HG03342 (cell line): ENCODE measurements at regions not wholly inside any gene's neighbourhood (a gene's known extent, or its start where the extent isn't known, plus 50 kb on each side); places are given as distances from the start of the nearest gene placed in this dataset.

Experiments
- ATAC-seq: cut with Tn5 transposase; IDR thresholded peaks from one replicate; pipeline ENCODE4 v1.9.1; 2021; ENCODE audit warnings: mild to moderate bottlenecking, moderate library complexity; ENCODE audit not compliant: unreplicated experiment

DNA sequence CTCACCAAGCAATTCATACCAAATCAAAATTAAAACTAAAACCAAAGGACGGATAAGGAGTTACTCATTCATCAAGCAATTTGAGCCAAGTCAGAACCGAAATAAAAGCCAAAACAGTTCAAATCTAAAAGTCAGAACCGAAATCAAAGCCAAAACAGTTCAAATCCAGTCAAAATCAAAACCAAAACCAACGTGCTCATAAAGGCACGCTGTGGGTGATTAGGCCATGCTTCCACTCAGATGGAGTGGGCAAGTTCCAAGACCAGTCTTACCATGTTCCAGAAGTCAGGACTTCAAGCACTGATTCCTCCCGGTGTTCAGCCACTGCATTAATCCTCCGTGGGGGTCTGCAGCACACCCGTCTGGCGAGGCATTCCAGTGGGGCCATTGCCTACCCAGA lies 409.3 kb downstream of the TGFB2 start:
- no peak for ATAC-seq

DNA sequence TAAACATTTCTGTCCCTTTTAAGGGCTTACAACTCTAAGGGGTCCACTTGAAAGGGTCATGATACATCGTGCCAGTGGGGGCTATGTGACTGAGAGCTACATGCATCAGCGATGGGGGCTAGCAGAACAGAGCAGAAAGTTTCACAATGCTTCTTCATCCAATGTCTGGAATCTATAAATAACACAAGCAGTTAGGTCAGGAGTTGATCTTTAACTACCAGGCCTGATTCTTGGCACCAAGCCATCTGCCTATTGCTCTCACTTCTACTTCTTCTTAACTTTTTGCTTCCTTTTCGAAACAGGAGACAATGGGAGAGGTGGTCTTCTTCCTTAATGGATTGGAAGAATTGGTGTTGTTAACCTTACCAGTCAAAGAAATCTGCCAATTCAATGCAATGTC lies 410.0 kb downstream of the TGFB2 start:
- no peak for ATAC-seq

DNA sequence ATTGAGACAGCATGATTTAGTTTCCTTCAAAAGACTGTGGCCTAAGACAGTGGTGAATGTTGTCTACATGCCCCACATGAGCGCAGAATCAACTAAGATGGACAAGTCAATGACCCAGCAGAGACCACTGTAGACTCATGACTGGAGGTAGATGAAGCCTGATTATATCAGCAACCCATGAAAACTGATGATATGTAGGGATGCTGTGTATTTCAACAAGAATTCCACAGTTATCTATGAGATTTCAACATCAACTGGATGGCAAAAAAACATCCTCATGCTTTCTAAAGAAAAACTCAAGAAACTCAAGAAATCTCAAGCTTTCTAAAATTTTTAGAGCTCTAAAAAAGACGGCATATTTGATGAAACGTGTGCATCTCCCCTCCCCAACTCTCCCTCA lies 413.9 kb upstream of the LYPLAL1 start:
- ATAC-seq, result no peak

DNA sequence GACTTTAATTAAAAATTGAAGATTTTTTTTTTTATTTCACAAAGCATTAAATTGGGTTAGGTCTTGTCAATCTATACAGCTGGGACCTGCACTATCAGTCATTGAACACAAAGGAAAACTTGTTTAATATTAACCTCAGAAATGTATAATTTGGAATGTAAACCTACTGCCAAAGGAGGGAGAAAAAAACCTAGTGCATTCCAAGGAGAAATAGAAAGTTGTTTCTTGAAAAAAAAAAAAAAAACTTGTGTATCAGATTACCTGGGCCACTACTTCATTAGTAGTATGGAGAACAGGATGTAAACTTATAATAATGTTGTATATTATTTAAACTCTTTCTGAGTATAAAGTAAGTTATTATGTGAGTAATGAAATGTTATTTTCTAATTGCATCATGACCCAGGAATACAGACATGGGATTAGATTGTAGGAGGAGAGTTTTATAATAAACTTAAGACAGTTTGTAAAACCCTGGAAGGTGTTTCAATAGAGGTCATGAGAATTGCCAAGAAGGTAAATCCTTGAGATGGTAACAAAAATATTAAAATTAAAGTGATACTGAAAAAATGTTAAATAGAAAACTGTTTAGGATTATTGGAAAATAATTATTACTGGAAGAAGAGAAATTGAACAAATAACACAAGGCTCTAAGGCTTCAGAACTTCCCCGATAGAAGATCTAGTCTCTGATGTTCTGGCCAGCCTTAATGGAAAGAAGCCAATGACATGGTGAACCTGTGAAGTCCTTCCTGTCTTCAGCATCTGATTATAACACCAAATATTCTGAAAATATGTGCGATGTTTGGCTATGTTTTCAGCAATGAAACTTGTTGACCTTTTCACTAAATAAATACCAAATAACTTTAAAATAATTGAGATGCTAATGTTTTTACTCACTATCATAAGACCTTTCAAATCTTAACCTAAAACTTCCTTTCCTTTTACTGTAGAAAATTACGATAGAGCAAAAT lies 412.8 kb upstream of the LYPLAL1 start:
- ATAC-seq, result no peak

DNA sequence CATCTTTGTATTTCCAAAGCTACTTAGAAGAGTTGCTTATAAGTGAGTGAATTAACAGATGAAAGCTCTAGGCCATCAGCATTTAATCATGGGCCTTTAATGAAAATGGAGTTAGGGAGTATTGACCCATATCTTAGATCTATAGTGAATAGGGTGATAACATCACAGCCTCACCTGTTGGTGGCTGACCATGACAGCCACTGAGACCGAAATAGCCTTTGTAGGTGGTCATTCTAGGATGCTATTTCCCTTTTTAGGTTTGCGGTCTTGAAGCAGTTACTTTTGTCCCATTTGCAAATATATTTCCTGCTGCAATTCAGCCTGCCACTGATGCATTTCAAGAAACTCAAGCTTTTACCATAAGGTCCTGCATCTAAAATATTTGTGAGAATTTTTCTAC lies 410.1 kb upstream of the LYPLAL1 start:
- no peak for ATAC-seq

DNA sequence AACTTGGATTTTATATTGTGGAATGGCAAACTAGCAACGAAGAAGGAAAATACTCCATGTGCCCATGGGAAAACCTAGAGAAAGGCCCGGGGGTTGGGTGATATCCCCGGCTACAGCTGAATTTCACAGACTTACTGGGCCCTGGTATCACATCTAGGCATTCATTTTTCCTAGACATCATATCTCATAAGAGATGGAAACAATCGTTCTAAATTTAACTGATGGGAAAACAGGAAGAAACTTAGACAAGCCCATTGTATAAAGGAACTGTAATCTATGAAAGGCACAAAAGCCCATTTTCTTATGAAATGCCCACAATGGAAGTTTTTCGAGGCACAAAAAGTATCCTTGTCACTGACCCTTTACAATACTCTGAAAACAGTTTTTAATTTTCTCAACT lies 407.9 kb upstream of the LYPLAL1 start:
- no peak for ATAC-seq

DNA sequence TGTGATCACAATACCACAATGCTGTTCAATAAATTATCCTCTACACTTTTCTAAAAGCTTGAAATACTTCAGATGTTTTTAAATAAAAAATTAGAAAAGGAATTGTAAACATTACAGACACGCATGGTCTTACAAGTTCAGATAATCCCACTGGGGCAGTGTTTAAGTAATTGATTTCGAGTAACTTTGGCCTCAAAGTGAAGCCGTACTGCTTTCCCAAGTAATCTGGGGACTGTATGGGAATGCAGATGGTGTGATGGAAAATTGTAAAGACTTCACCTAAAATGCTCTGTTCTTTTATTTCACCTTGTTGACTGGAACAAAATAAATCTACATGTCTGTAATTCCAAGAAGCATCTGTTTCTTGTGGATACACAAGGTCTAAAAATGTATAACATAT lies 401.7 kb upstream of the LYPLAL1 start:
- ATAC-seq, result no peak

DNA sequence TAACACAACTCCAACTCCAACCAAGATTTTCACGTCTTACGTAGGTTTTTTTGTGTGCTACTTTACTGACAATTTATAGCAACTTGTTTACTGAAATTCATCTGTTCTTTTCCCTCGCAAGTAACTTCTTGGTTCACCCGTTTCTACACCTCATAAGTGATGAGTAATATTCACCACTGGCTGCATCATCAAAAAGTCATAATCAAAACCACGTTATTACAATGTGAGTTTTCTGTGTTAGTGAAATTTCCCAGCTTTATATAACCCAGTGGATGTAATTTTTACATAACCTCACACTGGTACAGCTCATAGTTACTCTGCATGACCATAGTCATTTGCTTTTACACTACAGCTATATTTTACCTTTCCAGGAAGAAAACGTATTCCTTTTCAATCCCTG lies 401.1 kb upstream of the LYPLAL1 start:
- no peak for ATAC-seq

DNA sequence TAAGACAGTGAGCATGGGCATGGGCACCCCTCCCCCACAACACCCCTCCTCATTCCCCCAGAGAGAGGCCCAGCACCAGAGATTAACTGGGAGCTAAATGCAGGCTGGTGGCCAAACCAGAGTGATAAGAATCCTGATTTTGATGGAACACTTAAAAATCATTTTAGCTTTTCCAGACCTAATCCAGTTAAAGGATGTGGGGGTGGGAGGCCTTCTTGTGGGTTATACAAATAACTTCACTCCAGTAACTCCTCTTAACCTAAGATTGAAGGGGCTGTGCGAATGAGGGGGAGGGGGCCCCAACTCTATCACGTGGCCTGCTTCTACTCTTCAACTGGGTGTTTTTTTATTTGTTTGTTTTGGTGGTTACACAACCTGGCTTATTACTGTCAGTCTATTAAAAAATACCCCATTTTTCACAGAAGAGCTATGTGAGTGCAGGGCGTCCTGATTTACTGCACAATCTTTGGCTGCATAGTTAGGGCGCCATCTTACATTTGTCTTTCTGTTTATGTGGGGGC lies 398.1 kb upstream of the LYPLAL1 start:
- no peak for ATAC-seq

DNA sequence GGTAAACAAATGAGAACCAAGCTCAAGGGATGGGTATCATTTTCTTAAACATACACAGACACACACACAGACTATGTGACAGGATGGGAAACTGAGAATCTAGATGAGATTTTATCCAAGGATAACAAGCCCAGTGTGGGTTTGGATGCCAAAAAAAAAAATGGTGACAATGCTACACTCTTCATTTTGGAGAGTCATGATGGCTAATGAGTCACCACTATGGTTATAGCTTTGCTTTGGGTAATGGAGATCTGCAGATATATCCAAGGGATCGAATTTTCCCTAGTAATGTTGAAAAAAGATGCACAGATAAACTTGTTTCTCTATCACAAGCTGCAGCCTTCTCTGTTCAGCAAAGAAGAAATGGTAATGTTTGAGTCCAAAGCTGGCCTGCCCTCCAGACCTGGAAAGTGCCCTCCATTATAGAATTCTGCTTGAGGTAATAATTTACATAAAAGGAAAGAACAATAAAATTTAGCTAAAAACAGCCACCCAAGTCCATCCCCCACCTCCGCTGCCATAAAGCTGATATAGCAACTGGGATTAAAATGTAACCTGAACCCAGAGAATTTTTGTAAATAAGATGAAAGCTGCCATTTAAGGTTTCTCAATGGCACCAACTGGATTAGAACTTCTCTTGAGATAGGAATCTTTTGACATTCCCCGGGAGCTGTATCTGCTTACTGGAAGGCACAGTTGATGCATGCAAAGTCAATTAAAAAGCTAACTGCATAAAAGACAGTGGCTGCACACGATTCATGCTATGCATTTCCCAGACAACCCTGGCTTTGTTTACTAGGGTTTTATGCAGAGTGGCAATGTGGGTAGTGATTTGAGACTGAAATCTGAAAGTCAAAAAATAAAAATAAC lies 395.2 kb upstream of the LYPLAL1 start:
- no peak for ATAC-seq

DNA sequence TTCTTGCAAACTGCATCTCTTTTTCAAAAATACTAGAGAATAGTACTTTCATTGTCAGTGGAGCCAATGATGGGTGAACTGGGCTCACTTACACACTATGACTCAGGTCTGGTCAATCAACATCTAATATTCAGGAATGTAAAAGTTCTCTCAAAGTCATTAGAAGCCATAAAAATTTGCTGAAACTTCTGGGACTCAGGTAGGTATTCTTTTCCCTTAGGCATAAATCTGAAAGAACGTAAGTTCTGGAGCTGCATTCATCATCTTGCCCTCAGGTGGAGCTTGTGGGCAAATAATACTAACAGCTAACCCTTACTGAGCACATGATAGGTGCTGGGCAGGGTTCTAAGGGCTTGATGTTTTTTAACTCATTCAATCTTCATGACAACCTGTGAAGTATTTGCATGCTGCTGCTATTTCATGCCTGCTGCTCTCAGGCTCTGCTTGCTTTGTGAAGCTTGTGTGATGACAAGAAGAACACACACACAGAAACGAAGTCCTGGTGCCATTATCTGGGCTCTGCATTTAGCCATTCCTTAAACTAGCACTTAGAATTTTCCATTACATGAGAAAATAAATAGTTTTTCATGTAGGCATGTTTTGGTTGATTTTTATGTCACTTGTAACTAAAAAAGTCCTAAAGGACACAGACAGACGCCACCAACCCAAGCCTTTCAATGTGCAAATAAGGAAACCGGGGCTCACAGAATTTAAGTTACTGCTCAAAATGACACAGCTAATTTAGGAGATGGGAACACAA lies 394.2 kb upstream of the LYPLAL1 start:
- ATAC-seq, result no peak

DNA sequence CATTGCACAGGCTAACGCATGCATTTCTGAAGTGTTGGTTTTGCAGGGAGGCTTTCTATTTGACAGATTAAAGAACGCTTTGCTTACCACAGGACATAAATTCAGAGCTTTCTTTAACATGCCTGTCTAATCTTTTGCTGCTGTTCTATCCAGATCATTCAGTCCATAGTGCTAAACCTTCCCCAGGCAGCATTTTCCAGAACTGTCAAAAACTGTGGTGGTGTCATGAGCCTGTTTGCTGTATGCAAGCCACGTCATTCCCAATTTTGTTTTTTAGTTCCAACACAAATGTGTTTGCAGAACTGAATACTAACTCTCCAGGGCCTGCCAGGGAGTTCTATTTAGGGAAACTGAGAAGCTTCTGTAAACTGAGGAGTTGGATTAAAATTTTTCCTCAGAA lies 390.5 kb upstream of the LYPLAL1 start:
- no peak for ATAC-seq

DNA sequence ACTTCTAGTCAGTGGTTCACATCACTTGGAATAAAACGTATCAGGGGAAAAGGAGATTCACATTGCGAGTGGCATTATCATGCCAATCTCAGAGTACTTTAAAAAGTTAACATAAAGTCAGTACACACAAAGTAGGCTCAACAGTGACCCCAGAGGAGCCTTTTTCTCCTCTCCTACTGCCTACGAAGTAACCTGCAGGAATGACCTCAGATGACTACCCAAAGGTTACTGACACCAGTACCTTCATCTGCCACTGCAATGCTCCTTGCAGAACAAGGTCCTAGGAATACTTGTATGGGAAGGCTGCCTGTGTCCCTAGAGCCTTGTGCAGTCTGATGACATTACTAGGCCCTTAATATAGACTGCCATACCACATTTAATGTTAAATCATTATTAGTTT lies 389.8 kb upstream of the LYPLAL1 start:
- no peak for ATAC-seq

DNA sequence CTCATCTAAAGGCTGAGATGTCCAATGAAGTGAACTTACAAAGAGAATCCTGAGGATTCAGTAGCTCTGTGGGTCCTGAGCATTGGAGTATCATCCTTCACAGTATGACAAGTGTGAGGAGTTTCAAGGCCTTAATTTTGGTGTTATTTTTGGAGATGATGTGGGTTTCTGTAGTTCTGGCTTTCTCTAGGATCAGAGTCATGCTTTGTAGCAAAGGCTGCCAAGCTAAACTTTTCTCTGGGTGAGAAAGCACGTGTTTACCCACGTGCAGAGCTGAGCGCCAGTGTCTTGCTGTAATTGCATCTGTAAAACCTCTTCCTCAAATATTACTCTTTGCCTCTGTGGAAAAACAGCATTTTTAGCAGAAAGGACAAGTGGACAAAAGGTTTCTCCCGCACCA lies 387.8 kb upstream of the LYPLAL1 start:
- no peak for ATAC-seq

DNA sequence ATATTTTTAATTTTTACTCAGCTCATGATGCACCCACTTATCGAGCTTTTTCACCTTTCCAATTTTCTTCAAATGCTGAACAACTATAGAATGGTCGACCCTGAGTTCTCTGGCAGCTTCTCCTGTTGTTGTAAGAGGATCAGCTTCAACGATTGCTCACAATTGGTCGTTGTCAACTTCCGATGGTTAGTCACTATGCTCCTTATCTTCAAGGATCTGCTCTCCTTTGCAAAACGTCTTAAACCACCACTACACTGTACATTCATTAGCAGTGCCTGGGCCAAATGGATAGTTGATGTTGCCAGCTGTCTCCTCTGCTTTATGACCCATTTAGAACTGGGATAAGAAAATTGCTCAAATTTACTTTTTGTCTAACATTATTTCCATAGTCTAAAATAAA lies 385.9 kb upstream of the LYPLAL1 start:
- no peak for ATAC-seq

DNA sequence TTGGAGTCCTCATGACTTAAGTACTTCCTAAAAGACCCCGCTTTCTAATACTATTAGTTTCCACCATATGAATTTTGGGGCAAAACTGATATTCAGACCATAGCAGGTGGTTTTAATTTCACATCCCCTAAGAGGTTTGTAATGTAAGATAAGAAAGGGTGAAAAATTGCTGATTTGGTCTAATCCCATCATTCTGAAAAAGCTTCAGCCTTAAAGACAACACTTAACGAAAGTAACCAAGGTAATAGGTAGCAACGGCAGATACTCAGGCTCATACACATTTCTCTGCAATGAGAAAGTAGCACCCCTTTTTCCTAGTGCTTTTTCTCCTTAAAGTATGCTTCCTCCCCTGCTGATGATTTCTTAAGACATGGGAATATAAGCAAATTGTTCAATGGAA lies 376.9 kb upstream of the LYPLAL1 start:
- no peak for ATAC-seq

DNA sequence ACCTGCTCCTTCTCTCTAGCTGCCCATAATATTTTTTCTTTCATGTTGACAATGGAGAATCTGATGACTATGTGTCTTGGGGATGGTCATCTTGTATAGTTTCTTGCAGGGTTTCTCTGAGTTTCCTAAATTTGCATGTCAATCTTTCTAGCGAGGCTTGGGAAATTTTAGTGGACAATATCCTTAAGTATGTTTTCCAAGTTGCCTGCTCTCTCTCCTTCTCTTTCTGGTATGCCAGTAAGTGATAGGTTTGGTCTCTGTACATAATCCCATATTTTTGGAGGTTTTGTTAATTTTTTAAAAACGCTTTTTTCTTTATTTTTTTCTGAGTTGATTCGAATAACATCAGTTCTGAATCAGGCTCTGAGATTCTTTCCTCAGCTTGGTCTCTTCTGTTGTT lies 370.9 kb upstream of the LYPLAL1 start:
- ATAC-seq, result no peak

DNA sequence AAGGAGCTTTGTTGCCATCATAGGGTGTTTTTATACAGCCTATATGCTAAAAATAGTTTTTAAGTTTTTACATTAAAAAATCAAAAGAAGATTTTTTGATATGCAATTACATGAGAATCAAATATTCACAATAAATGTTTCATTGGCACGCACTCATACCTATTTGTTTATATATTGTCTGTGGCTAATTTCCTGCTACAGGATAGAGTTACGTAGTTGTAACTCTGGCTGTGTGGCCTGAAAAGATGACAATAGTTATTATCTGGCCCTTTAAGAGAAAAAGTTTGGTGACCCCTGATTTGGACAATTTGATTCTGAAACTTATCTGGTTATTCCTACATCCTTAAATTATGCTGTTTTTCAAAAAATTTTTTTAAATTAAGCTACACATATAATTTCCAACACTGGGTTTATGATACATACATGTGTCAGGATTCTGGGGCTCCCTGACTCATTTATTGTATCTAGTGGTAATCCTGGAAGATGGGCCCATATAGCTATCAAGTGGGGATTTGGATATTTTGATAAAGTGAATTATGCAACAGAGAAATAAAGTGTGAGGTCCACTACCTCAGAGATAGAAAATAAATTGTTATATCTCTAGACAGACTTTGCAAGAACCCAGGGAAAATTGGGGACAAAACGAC lies 370.2 kb upstream of the LYPLAL1 start:
- ATAC-seq, result no peak

DNA sequence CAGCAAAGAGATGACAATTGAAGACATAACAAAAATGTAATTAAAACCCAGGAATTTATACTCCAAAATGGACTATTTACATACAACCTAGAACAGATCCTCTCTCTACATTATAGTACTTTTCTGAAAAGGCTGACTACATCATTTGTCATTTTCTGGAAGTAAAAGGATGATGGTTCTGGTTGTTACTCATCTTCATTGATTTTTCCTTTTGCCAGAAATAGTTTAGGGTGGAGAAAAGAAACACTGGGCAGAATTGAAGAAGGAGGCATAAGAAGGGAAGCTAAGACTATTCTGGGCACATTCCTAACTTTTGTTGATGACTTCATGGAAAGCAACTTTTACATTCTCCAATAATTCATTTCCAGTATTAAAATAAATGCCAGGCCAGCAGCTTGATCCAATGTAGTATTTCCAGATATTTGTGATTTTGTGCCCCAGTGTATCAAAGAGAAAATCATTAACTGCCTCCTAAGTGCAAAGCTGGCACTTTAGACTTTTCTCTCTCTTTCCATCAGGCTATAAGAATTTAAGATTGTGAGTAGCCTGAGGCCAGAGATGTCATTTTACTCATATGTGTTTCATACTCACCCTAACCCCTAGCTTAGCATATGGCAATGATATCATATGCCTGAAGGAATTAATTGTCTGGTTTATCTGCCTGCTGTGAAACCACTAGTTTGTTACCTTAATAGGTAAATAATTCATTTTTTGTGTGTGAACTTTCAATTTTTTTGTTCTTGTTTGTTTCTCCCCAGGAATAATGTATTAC lies 369.5 kb upstream of the LYPLAL1 start:
- no peak for ATAC-seq

DNA sequence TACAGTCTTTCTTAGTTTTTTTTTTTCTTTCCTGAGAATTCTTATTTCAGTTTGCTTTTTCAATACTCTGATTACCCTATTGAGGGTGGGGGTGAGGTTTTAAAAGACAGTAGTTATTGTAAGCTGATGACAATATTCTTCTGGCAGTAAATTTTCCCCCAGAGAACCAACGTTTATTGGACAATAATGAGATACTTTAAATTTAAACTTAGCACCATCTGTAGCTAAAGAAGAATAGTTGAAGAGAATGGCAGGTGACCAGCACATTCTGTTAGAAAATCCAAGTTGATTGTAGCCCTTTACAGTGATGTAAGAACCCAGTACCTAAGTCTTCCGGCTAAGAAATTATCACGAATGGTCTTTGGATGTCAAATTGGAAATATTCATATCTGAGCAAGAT lies 364.6 kb upstream of the LYPLAL1 start:
- ATAC-seq, result no peak
